Stomach (tissue), 8 donors: ENCODE measurements at regions not wholly inside any gene's neighbourhood (a gene's known extent, or its start where the extent isn't known, plus 50 kb on each side); places are given as distances from the start of the nearest gene placed in this dataset.

Experiments
- DNase-seq, 2 donors: peaks; one replicate each; pipeline versions ENCODE4 v3.0.0 to v3.0.0-alpha.2; 2013 to 2019
- H3K27ac ChIP-seq, 5 donors: fragments of 200-600 bp in 4 of 5; sonication (generic) in 4 of 5; one replicate each; pipeline ENCODE4 v1.5.1; 2013 to 2019; ENCODE audit warnings: mild to moderate bottlenecking in 1 of 5, moderate library complexity in 1 of 5
- H3K27me3 ChIP-seq, 3 donors: fragments of 200-600 bp; sonication (generic); one replicate each; pipeline ENCODE4 v1.5.1; 2017 to 2019; ENCODE audit warnings: mixed run types in 1 of 3
- H3K36me3 ChIP-seq, 4 donors: fragments of 200-600 bp; sonication (generic); 1 replicate in 3 of 4; 2 replicates in 1 of 4; pipeline ENCODE4 v1.5.1; 2016 to 2019
- H3K4me1 ChIP-seq, 4 donors: fragments of 200-600 bp; sonication (generic); one replicate each; pipeline ENCODE4 v1.5.1; 2016 to 2019
- H3K4me3 ChIP-seq, 4 donors: fragments of 200-600 bp; sonication (generic) in 3 of 4; one replicate each; pipeline ENCODE4 v1.5.1; 2016 to 2019; ENCODE audit warnings: mild to moderate bottlenecking in 1 of 4
- H3K9me3 ChIP-seq, 4 donors: fragments of 200-600 bp; sonication (generic); one replicate each; pipeline ENCODE4 v1.5.1; 2016 to 2019
- EP300 ChIP-seq: sonication (generic); formaldehyde crosslinking; IDR thresholded peaks from one replicate; pipeline ENCODE4 v1.6.1; 2017; ENCODE audit warnings: antibody characterized with exemption
- POLR2A ChIP-seq, 4 donors: fragments of 450-650 bp; IDR thresholded peaks; one replicate each; pipeline ENCODE4 v1.6.1; 2016; ENCODE audit warnings: antibody characterized with exemption in 4 of 4, control low read depth in 2 of 4, mild to moderate bottlenecking in 1 of 4, moderate library complexity in 1 of 4
- POLR2AphosphoS5 ChIP-seq, 3 donors: sonication (generic); formaldehyde crosslinking; IDR thresholded peaks; one replicate each; pipeline ENCODE4 v1.6.1; 2016; ENCODE audit warnings: antibody characterized with exemption in 3 of 3
- WGBS, 5 donors: extraction: QIAGEN DNeasy Blood & Tissue Kit in 3 of 5; methylation state at CpG; one replicate each; pipeline versions ENCODE4 v1.1.5 to v1.1.7; 2013 to 2018; 5-methylcytosine and 5-hydroxymethylcytosine counted together
- intact Hi-C: fragments of 100-400 bp; cut with DNase I; formaldehyde crosslinking; loops from one replicate; pipeline ENCODE4 v1.15.1; 2023; ENCODE audit warnings: low total_unique reads
- TF ChIP-seq, protein P1 (sequence below), 7 experiments: fragments of 450-650 bp in 4 of 7; fragments of 200-600 bp in 3 of 7; sonication (generic) in 3 of 7; IDR thresholded peaks; one replicate each; pipeline ENCODE4 v1.5.1; 2016 to 2019; ENCODE audit warnings: antibody characterized with exemption in 7 of 7, control low read depth in 2 of 7, mild to moderate bottlenecking in 1 of 7
- donor health status: healthy with polysubstance abuse.
- donor health status: Bipolar disorder and iron deficiency.
- donor health status: healthy.

DNA sequence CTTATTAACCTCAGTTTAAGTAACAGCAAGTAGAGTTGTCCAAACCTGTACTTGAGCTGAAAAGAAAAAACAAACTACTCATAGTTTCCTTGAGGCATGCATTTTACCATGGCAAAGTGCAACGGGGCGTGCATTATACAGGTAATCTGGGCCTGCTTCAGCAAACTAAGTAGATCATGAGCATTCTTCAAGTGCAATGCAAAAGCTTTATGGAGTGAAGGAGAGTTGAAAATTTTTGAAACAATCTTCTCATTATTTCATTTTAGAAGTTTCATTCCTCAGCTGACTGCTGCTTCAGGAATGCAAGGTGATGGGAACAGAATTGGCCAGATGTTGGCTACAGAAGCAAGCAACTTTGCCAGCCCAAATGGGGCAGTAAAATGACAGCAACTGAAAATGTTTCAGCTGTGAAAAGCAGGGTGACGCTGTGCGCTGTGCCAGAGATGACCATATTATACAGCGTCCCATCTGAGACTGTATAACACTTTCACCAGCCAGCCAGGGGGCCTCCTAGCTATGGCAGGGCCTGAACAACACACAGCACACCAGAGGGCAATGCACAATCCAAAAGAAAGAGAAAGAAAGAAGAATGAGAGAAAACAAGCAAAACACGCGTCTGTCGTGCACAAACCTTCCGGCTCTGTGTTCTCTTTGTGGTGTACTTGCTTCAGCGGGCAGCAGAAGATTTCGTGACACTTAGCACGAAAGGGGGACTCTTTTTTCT, 145.5 kb upstream of the FGF13 start:
- no peak for DNase-seq
- H3K4me1 ChIP-seq = no peaks in the 10 kb centered on the region
- WGBS, 5 donors = 78 to 95% (median 90%) methylated on average over 12 of the region's 12 CpGs
- H3K36me3 ChIP-seq = no peaks in the 10 kb centered on the region
- intact Hi-C loops = no loop called here
- H3K9me3 ChIP-seq = no peaks in the 10 kb centered on the region
- H3K27ac ChIP-seq = no peak overlapping the region
- H3K4me3 ChIP-seq = no peak overlapping the region
- TF ChIP-seq POLR2A (IDR thresholded peaks at IDR 0.05) = no peak
- no peak for TF ChIP-seq POLR2AphosphoS5 (IDR thresholded peaks at IDR 0.05)
- TF ChIP-seq, protein P1, sequence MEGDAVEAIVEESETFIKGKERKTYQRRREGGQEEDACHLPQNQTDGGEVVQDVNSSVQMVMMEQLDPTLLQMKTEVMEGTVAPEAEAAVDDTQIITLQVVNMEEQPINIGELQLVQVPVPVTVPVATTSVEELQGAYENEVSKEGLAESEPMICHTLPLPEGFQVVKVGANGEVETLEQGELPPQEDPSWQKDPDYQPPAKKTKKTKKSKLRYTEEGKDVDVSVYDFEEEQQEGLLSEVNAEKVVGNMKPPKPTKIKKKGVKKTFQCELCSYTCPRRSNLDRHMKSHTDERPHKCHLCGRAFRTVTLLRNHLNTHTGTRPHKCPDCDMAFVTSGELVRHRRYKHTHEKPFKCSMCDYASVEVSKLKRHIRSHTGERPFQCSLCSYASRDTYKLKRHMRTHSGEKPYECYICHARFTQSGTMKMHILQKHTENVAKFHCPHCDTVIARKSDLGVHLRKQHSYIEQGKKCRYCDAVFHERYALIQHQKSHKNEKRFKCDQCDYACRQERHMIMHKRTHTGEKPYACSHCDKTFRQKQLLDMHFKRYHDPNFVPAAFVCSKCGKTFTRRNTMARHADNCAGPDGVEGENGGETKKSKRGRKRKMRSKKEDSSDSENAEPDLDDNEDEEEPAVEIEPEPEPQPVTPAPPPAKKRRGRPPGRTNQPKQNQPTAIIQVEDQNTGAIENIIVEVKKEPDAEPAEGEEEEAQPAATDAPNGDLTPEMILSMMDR (IDR thresholded peaks at IDR 0.05) = no peak
- TF ChIP-seq EP300 = no peak
- no peaks in the 10 kb centered on the region for H3K27me3 ChIP-seq

DNA sequence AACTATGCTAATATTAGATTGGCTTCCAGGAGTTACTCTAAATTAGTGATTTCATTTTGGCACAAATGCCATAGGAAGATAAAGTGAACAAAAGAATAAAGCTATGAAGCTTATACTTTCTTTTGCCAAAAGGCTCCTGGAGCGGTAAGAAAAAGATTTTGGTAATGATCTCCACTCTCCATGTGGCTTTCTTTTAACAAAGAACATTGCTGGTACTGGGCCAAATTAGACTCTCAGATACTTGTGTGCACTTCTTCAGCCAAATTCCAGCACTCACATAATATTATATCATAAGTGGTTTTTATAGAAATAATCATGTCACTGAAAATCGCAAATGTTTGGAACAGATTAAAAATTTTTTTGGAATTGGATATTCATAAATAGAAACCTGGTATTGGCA, 142.4 kb upstream of the FGF13 start:
- H3K36me3 ChIP-seq = no peaks in the 10 kb centered on the region
- H3K27ac ChIP-seq = no peak overlapping the region
- WGBS, 5 donors = 41 to 77% (median 57%) methylated on average over 2 of the region's 2 CpGs
- H3K27me3 ChIP-seq = no peaks in the 10 kb centered on the region
- H3K4me3 ChIP-seq = no peak overlapping the region
- peak in 1 of 2 donors; percentile 19 for DNase-seq
- intact Hi-C loops = no loop called here
- H3K9me3 ChIP-seq = no peaks in the 10 kb centered on the region
- H3K4me1 ChIP-seq = no peaks in the 10 kb centered on the region
- TF ChIP-seq POLR2AphosphoS5 (IDR thresholded peaks at IDR 0.05) = no peak
- TF ChIP-seq, protein P1 (IDR thresholded peaks at IDR 0.05) = no peak

DNA sequence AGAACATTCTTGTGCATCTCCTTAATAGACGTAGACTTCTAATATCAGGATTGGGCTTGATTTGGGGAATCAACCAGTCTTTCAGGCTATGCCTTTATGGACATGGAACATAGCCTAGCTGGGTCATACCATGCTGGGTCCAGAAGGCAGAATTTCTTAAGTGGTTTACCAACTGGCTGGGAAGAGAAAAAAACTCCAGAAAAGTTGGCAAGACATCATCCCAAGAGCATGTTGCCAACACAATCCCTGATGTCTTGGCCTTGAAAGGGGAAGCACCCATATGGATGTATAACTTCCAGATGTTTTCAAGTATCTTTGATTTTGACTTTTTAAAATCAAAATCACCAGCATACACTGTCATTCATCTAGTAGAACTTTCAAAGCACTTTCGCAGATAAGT, 138.0 kb upstream of the FGF13 start:
- intact Hi-C loops = no loop called here
- Histone ChIP-seq H3K4me3 (no peak overlapping the region), H3K9me3 (no peaks in the 10 kb centered on the region), H3K4me1 (no peaks in the 10 kb centered on the region), H3K27me3 (no peaks in the 10 kb centered on the region), H3K27ac (no peak overlapping the region), H3K36me3 (no peaks in the 10 kb centered on the region)
- no peak for DNase-seq
- 88 to 99% (median 94%) methylated on average over 2 of the region's 2 CpGs for WGBS, 5 donors
- TF ChIP-seq, protein P1 (IDR thresholded peaks at IDR 0.05) = no peak
- TF ChIP-seq EP300 (no peak), POLR2AphosphoS5 (IDR thresholded peaks at IDR 0.05) (no peak), POLR2A (IDR thresholded peaks at IDR 0.05) (no peak)

DNA sequence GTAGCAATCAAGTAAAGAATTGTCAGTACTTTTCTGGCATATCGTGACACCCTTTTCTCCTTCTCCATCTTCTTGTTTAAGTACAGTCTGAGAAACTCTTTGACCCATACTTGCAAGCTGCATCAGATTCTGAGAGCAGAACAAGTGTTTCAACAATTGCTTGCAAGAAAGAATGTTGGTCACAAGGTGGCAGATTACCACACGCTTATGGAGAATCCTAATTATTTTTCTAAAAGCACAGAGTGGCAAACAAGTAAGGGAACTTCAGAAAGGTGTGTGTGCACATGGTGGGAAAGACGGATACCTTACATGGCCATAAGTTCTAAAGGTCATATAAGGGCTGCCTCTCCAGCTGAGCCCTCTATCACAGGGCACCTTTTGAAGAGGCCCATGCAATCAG, 136.4 kb upstream of the FGF13 start:
- Histone ChIP-seq H3K4me1 (no peaks in the 10 kb centered on the region), H3K27me3 (no peaks in the 10 kb centered on the region), H3K4me3 (no peak overlapping the region), H3K36me3 (no peaks in the 10 kb centered on the region), H3K27ac (no peak overlapping the region), H3K9me3 (no peaks in the 10 kb centered on the region)
- peak in 1 of 2 donors; percentile 22 for DNase-seq
- intact Hi-C loops = no loop called here
- 35 to 52% (median 39%) methylated on average over 3 of the region's 3 CpGs for WGBS, 5 donors
- TF ChIP-seq, protein P1 (IDR thresholded peaks at IDR 0.05) = peak in 1 of 7 experiments; percentile 15
- no peak for TF ChIP-seq POLR2AphosphoS5 (IDR thresholded peaks at IDR 0.05)
